ENCODE measurements at regions not wholly inside any gene's neighbourhood (a gene's known extent, or its start where the extent isn't known, plus 50 kb on each side); places are given as distances from the start of the nearest gene placed in this dataset.

GRCh38 chrY:7262531-7262930 is 351.0 kb upstream of the AMELY start:
- no peak overlapping the region for H3K4me3 ChIP-seq
- no peak for DNase-seq
- no peak for ATAC-seq
- in situ Hi-C loops (cut with MboI; ENCODE audit: low sequenced_read_pairs in 4 of 4) = no loop called here
- no peaks in the 10 kb centered on the region for H3K9me3 ChIP-seq
- intact Hi-C loops (cut with DNase I; ENCODE audit: low total_unique reads) = no loop called here
- TF ChIP-seq CTCF (IDR thresholded peaks at IDR 0.05 in 4 of 5, conservative IDR thresholded peaks at IDR 0.05 in 1 of 5) (no peak), POLR2A (IDR thresholded peaks at IDR 0.05) (no peak)
- no peaks in the 10 kb centered on the region for H3K36me3 ChIP-seq
- H3K27me3 ChIP-seq = no peaks in the 10 kb centered on the region
- no peaks in the 10 kb centered on the region for H3K4me1 ChIP-seq
- H3K27ac ChIP-seq = no peak overlapping the region

GRCh38 chrY:7261254-7261653 is 349.7 kb upstream of the AMELY start:
- no peak for ATAC-seq
- H3K27ac ChIP-seq = no peak overlapping the region
- in situ Hi-C loops (cut with MboI; ENCODE audit: low sequenced_read_pairs in 4 of 4) = no loop called here

GRCh38 chrY:7240101-7240500 is 328.5 kb upstream of the AMELY start:
- in situ Hi-C loops (cut with MboI; ENCODE audit: low sequenced_read_pairs in 4 of 4) = no loop called here
- no peak for DNase-seq

More at GRCh38 chrY:7261254-7261653, 349.7 kb upstream of the AMELY start:
- Histone ChIP-seq H3K36me3 (no peaks in the 10 kb centered on the region), H3K4me3 (no peak overlapping the region), H3K27me3 (no peaks in the 10 kb centered on the region), H3K4me1 (no peaks in the 10 kb centered on the region), H3K9me3 (no peaks in the 10 kb centered on the region)
- DNase-seq = no peak
- intact Hi-C loops (cut with DNase I; ENCODE audit: low total_unique reads) = no loop called here
- TF ChIP-seq CTCF (IDR thresholded peaks at IDR 0.05 in 4 of 5, conservative IDR thresholded peaks at IDR 0.05 in 1 of 5) (no peak), POLR2A (IDR thresholded peaks at IDR 0.05) (no peak)

GRCh38 chrY:7211971-7212370 is 300.4 kb upstream of the AMELY start:
- Histone ChIP-seq H3K4me1 (no peaks in the 10 kb centered on the region), H3K27ac (no peak overlapping the region), H3K4me3 (no peak overlapping the region), H3K36me3 (no peaks in the 10 kb centered on the region), H3K9me3 (no peaks in the 10 kb centered on the region), H3K27me3 (no peaks in the 10 kb centered on the region)
- intact Hi-C loops (cut with DNase I; ENCODE audit: low total_unique reads) = no loop called here
- ATAC-seq = no peak
- TF ChIP-seq CTCF (IDR thresholded peaks at IDR 0.05 in 4 of 5, conservative IDR thresholded peaks at IDR 0.05 in 1 of 5) (no peak), POLR2A (IDR thresholded peaks at IDR 0.05) (no peak)
- in situ Hi-C loops (cut with MboI; ENCODE audit: low sequenced_read_pairs in 4 of 4) = no loop called here
- no peak for DNase-seq

More at GRCh38 chrY:7240101-7240500, 328.5 kb upstream of the AMELY start:
- Histone ChIP-seq H3K27me3 (no peaks in the 10 kb centered on the region), H3K4me3 (no peak overlapping the region), H3K36me3 (no peaks in the 10 kb centered on the region), H3K27ac (no peak overlapping the region), H3K9me3 (no peaks in the 10 kb centered on the region), H3K4me1 (no peaks in the 10 kb centered on the region)
- intact Hi-C loops (cut with DNase I; ENCODE audit: low total_unique reads) = no loop called here
- TF ChIP-seq CTCF (IDR thresholded peaks at IDR 0.05 in 4 of 5, conservative IDR thresholded peaks at IDR 0.05 in 1 of 5) (no peak), POLR2A (IDR thresholded peaks at IDR 0.05) (no peak)
- no peak for ATAC-seq

GRCh38 chrY:7204456-7204855 is 292.9 kb upstream of the AMELY start:
- H3K27me3 ChIP-seq = no peaks in the 10 kb centered on the region
- no peaks in the 10 kb centered on the region for H3K4me1 ChIP-seq
- no peak overlapping the region for H3K27ac ChIP-seq
- TF ChIP-seq POLR2A (IDR thresholded peaks at IDR 0.05) = no peak
- no peak for TF ChIP-seq CTCF (IDR thresholded peaks at IDR 0.05 in 4 of 5, conservative IDR thresholded peaks at IDR 0.05 in 1 of 5)
- intact Hi-C loops (cut with DNase I; ENCODE audit: low total_unique reads) = no loop called here
- ATAC-seq (no peak), DNase-seq (no peak)
- H3K36me3 ChIP-seq = no peaks in the 10 kb centered on the region
- H3K4me3 ChIP-seq = no peak overlapping the region
- in situ Hi-C loops (cut with MboI; ENCODE audit: low sequenced_read_pairs in 4 of 4) = no loop called here
- H3K9me3 ChIP-seq = no peaks in the 10 kb centered on the region
